ENCODE measurements at regions not wholly inside any gene's neighbourhood (a gene's known extent, or its start where the extent isn't known, plus 50 kb on each side); places are given as distances from the start of the nearest gene placed in this dataset.

- DNase-seq, result no peak
Observed at GRCh38 chr13:85278851-85279250, 520.4 kb downstream of the SLITRK6 start.

DNA sequence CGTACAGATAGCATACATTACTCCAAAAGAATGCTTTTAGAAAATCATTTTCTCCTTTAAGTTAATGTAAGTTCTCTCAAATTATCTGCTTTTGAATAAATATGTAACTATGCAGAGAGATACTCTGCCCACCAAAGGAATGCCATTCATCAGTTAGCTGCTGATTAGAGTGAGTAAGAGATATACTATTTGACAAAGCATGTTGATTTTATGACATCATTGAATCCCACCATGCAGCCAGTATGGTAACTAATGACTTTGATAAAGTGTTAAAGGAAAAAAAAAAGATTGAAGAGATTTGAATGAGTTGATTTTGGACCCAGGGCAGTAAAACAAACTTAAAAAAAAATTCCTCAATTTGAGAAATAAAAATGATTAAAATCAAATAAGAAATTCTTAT lies 521.5 kb downstream of the SLITRK6 start:
- no peak for DNase-seq

DNA sequence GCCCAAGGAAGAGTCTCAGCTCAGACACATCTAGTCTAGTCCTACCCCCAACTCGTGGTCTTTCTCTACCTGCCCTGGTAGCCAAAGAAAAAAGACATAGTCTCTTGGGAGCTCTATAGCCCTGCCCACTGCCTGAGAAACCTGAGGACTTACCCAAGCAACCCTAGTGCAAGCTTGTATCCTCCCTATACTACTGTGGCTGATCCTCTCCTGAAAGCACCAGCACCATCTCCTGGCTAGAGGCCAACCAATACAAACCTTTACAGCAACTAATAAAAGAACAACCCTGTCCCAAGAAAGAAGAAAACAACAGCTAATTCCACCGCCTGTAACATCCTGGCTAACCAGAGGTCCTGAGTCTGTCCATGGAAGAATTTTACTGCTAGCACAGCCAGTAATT lies 532.4 kb downstream of the SLITRK6 start:
- DNase-seq, result no peak

DNA sequence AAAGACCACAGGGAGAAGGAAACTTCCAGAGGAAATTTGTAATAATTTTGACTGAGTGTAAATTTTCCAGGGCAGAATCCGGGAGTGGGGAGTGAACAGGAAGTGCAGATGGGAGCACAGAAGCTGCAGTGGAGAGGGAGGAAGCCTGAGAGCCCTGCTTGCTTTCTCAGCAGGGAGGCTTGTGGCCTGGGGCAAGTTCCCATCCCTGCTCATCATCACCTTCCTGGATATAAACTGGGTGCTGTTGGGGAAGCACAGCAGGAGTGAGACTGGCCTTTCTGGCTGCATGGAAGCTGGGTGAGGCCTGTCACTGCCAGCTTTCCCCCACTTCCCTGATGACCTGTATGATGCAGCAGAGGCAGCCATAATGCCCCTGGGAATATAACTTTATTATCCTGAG lies 532.9 kb downstream of the SLITRK6 start:
- no peak for DNase-seq

DNA sequence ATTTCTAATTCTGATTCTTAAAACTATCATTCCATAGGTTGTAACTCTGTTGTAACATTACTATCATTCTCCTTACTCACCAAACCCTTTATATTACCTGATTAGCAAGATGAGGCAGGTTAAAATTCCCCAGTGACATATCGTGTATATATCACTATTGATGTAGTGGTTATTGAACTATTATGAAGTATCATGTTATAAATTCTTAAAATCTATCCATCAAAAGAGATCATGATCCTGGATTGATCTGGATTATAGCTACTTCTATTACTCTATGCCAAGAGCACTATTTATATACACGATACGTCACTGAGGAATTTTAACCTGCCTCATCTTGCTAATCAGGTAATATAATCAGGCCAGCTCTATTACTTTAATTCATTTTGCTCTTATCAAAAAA lies 533.9 kb downstream of the SLITRK6 start:
- DNase-seq, result no peak

DNA sequence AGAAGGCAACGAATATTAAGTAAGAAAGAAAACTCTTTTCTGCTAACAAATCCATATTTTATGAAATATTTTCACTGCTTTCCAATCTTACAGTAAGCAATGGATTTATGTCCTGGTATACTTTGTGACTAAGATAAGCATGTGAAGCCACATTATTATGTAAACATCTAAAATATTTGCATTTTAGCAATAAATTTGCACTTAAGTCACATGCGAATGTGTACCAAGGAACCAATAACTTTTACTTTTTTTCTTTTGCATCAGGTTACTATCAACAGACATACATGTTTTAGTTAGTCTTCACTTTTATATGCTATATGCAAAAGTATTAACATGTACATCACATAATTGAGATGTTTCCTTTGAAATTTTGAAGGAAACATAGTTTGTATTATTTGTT lies 536.7 kb downstream of the SLITRK6 start:
- no peak for DNase-seq

GRCh38 chr13:85261757-85262346 lies 537.4 kb downstream of the SLITRK6 start:
- no peak for DNase-seq

- DNase-seq, result no peak
Observed at GRCh38 chr13:85260896-85261295, 538.3 kb downstream of the SLITRK6 start.

DNA sequence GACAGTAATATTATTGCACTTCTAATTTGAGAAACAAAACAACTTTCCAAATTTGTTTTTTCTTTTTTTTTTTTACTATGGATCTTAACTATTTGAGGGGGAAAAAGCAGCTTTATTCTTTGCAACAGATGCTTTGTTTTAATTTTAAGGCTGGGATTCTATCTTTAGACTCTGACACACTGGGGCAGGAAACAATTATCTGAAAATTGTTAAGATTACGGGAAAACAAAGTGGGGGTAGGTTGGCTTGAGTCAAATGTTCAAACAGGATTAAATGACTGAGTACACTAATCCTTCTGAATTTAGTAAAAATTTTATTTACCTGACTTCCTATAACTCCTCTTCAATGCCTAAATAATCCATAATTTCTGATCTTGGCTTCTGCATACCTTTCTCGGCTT lies 543.2 kb downstream of the SLITRK6 start:
- DNase-seq, result no peak

DNA sequence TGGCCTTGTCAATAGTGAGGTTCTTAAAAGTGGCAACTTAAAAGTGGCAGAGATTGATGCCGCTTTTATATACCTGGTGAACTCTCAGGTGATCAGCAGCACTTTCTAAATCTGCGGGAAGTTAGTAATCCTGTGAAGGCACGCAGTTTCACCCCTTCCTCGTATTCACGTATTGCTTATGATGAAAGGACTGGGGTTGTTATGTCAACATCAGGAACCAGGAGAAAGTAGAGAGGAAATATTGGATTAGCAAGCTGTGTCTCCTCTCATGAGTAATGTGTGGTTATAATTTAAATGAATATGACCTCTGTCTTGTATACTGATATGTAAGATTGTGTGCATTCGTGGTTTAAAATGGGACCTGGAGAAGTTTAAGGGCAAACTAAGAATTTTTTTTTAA lies 544.6 kb downstream of the SLITRK6 start:
- DNase-seq, result no peak

GRCh38 chr13:85249151-85249550 lies 550.1 kb downstream of the SLITRK6 start:
- no peak for DNase-seq

GRCh38 chr13:85247780-85248179 lies 551.4 kb downstream of the SLITRK6 start:
- DNase-seq, result no peak

GRCh38 chr13:85243831-85244230 lies 555.4 kb downstream of the SLITRK6 start:
- DNase-seq, result no peak

GRCh38 chr13:85241060-85241459 lies 558.2 kb downstream of the SLITRK6 start:
- DNase-seq, result no peak

GRCh38 chr13:85236413-85236812 lies 562.8 kb downstream of the SLITRK6 start:
- no peak for DNase-seq

- DNase-seq, result no peak
Observed at GRCh38 chr13:85230691-85231093, 568.5 kb downstream of the SLITRK6 start.

DNA sequence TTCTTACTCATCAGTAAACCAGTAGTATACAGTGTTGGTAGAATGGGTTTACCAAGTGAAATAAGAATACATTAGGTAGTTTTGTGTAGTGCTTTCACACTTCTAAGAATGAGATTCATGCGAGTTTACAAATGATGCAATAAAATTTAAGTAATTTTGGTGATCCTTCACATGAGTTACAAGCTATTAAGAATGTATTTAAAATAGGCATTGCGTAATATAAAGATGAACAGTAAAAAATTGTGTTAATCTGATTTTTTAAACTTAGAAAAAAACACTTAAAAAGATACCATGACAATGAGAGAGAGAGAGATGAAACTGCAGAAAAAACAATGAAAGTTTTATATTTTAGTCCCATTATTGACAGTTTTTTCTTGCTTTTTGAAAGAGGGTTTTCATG lies 570.5 kb downstream of the SLITRK6 start:
- no peak for DNase-seq

DNA sequence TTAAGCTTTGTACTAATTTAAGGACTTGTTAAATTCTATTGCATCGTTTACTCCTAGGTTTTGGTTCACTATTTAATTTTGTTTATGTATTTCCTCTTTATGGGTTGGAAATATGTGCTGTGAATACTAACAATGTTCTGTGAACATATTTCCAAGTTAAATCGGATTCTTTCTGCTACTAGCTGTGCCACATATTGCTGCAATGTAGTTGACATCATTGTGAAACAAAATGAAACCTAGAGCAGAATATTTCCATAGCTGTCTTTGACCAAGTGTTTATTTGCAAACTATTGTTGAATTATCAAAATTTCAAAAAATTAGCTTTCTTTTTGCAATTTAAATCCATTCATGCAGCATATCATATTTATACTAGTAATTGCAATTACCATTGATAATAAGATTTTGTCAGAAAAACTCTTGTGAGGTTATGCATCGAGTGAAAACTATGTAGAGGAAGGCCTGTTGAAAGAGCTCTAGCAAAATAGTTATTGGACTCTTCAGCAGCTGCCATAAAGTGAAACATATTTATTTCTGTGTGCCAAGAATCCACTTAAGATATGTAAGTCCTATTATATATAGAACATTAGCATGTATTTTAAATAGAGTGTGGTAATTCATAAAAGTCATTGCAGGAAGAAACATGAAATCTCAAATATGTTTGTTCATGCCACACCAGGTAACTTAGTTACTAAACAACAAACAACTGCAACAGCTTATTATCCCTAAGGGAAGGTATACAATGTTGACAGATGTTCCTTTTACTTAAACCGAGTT lies 575.1 kb downstream of the SLITRK6 start:
- no peak for DNase-seq

GRCh38 chr13:85216576-85216975 lies 582.6 kb downstream of the SLITRK6 start:
- no peak for DNase-seq

- no peak for DNase-seq
Observed at GRCh38 chr13:85212692-85213091, 586.5 kb downstream of the SLITRK6 start.

DNA sequence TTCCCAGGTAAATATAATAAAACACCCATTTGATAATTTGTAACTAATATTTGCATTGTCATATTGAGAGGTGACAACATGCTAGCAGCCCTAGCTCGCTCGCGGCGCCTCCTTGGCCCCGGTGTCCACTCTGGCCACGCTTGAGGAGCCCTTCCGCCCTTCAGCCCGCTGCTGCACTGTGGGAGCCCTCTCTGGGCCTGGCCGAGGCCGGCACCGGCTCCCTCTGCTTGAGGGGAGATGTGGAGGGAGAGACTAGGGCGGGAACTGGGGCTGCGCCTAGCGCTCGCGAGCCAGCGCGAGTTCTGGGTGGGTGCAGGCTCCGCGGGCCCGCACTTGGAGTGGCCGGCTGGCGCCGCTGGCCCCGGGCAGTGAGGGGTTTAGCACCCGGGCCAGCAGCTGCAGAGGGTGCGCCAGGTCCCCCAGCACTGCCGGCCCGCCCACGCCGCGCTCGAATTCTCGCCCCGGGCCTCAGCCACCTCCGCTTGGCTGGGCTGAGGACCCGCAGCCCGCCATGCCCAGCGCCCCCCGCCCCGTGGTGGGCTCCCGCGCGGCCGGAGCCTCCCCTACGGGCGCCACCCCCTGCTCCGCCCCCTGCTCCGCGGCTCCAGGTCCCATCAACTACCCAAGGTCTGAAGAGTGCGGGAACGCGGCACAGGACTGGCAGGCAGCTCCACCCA lies 594.4 kb downstream of the SLITRK6 start:
- DNase-seq, result no peak

GRCh38 chr13:85197431-85197830 lies 601.8 kb downstream of the SLITRK6 start:
- no peak for DNase-seq

GRCh38 chr13:85194482-85194881 lies 604.7 kb downstream of the SLITRK6 start:
- no peak for DNase-seq

- no peak for DNase-seq
Observed at GRCh38 chr13:85191996-85192718, 607.1 kb downstream of the SLITRK6 start.

Measured in CD4-positive, alpha-beta T cell treated with Interferon alpha-2 for 1 hour (primary cell).